Activated CD4-positive, alpha-beta T cell treated with anti-CD3 and anti-CD28 coated beads, Interleukin-2, amount 10 ng/mL, durations not matched to agents 7 days and 5 days (primary cell): ENCODE measurements at regions not wholly inside any gene's neighbourhood (a gene's known extent, or its start where the extent isn't known, plus 50 kb on each side); places are given as distances from the start of the nearest gene placed in this dataset.

Experiments
- CTCF ChIA-PET: fragments of 350-600 bp; sonication (Branson Sonifier 250); formaldehyde crosslinking; loops from one replicate; lab custom pipeline; 2021; ENCODE audit warnings: antibody characterized with exemption; lab: Charles Lee
- POLR2A ChIA-PET: fragments of 350-600 bp; sonication (Branson Sonifier 250); formaldehyde crosslinking; loops from one replicate; lab custom pipeline; 2021; ENCODE audit warnings: antibody characterized with exemption; lab: Charles Lee
- DNase-seq: peaks from one replicate; pipeline ENCODE4 v3.0.0-alpha.2; 2020
- H3K27ac Mint-ChIP-seq: one replicate; pipeline ENCODE4 v1.8.0; 2021; ENCODE audit warnings: mild to moderate bottlenecking, moderate library complexity, mixed read lengths
- H3K27me3 Mint-ChIP-seq: one replicate; pipeline ENCODE4 v1.8.0; 2021; ENCODE audit warnings: mixed read lengths
- H3K36me3 Mint-ChIP-seq: one replicate; pipeline ENCODE4 v1.8.0; 2021; ENCODE audit warnings: low read depth, mixed read lengths
- H3K4me1 Mint-ChIP-seq: one replicate; pipeline ENCODE4 v1.8.0; 2021; ENCODE audit warnings: mixed read lengths
- H3K4me3 Mint-ChIP-seq: one replicate; pipeline ENCODE4 v1.8.0; 2021; ENCODE audit warnings: mild to moderate bottlenecking, moderate library complexity, mixed read lengths
- H3K9me3 Mint-ChIP-seq: one replicate; pipeline ENCODE4 v1.8.0; 2021; ENCODE audit warnings: mixed read lengths

GRCh38 chr18:70493461-70493860 is 204.6 kb downstream of the SOCS6 start:
- Mint-ChIP-seq H3K36me3 (no peaks in the 10 kb centered on the region), H3K9me3 (no peaks in the 10 kb centered on the region), H3K27ac (no peak overlapping the region), H3K4me3 (no peak overlapping the region), H3K27me3 (no peaks in the 10 kb centered on the region), H3K4me1 (no peaks in the 10 kb centered on the region)
- ChIA-PET CTCF (no interaction called here), POLR2A (no interaction called here)
- DNase-seq, result no peak

DNA sequence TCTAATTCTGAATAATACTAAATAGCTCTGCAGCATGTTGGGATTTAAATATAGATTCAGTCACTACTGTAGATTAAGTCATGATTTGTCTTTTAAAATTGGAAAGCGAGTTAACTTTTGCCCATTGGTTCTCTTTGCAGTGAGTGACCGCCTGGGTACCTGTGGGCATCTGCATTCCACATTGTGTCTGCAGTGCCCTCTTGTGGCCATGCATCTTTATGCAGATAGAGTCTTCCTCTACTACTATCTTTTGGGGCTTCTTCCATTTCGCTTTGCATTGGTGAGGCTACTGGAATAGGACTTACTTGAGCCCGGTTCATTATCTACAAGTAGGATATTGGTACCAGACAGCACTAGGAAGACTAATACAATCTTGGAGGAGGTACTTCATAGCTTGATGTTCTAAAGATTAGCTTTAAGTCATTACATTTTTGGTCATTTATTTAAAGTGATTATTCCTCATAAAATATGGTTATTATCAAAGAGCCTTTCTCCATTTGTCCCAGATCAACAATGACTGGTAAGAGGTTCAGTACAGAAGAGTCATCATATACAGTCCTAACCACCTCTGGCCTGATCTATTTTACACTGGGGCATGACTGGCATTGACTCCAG is 203.0 kb downstream of the SOCS6 start:
- CTCF ChIA-PET, result interaction anchor here (0.5 kb wide), 1 partner anchor 557 kb away, joined by 4 read pairs; no protein-coding TSS in a partner anchor
- H3K27ac Mint-ChIP-seq, result no peak overlapping the region
- H3K9me3 Mint-ChIP-seq, result no peaks in the 10 kb centered on the region
- DNase-seq, result peak; percentile 57
- POLR2A ChIA-PET, result no interaction called here
- no peak overlapping the region for H3K4me3 Mint-ChIP-seq
- H3K4me1 Mint-ChIP-seq, result no peaks in the 10 kb centered on the region
- H3K27me3 Mint-ChIP-seq, result no peaks in the 10 kb centered on the region
- H3K36me3 Mint-ChIP-seq, result no peaks in the 10 kb centered on the region

GRCh38 chr18:70489986-70490933 is 201.4 kb downstream of the SOCS6 start:
- Mint-ChIP-seq H3K27me3 (no peaks in the 10 kb centered on the region), H3K4me1 (no peaks in the 10 kb centered on the region), H3K36me3 (no peaks in the 10 kb centered on the region), H3K27ac (no peak overlapping the region), H3K4me3 (no peak overlapping the region), H3K9me3 (no peaks in the 10 kb centered on the region)
- ChIA-PET POLR2A (interaction anchor here (0.6 kb wide), 1 partner anchor 292 kb away, joined by 3 read pairs; no protein-coding TSS in a partner anchor), CTCF (interaction anchor here (1.4 kb wide), 1 partner anchor 15 kb away, joined by 4 read pairs; no protein-coding TSS in a partner anchor)
- peak; percentile 44 for DNase-seq

DNA sequence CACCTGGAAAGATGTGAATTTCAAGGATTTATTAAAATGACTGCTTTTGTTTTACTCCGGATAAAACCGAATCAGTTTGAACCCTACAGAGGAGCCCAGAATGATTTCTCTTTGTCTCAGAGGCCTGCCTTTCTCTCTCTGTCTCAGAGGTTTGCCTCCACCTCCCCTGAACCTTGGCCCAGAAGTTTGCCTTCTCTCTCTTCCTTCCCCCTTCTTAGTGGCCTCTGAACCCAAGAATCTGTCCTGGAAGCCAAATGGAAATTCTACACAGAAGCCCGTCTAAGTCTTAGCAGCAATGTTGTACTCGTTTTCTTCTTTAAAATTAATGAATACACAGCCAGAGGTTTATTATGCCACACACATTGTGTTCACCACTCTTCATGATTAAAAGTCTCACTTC is 200.7 kb downstream of the SOCS6 start:
- no peak for DNase-seq
- H3K36me3 Mint-ChIP-seq, result no peaks in the 10 kb centered on the region
- H3K9me3 Mint-ChIP-seq, result no peaks in the 10 kb centered on the region
- H3K4me1 Mint-ChIP-seq, result no peaks in the 10 kb centered on the region
- H3K27me3 Mint-ChIP-seq, result no peaks in the 10 kb centered on the region
- no peak overlapping the region for H3K27ac Mint-ChIP-seq
- POLR2A ChIA-PET, result no interaction called here
- no peak overlapping the region for H3K4me3 Mint-ChIP-seq
- CTCF ChIA-PET, result no interaction called here

DNA sequence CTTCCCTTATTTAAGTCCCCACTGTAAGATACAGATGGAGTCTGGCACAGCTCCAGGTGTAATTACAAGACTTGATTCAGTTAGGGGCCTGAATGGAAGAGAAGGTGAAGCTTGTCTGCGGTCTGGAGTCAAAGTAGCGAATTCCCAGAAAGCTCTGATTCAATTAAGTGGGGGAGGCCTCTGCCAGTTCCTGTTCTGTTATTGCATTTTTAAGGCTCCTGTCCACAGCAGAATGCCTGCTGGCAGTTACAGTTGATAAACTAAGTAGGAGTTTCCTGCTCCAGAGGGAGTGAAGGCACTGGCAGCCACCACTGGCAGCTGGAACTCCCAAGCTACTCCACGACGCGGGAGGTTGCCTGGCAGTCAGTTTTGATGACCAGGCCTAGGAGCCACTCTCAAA is 181.1 kb downstream of the SOCS6 start:
- DNase-seq, result no peak
- CTCF ChIA-PET, result no interaction called here
- no peaks in the 10 kb centered on the region for H3K27me3 Mint-ChIP-seq

DNA sequence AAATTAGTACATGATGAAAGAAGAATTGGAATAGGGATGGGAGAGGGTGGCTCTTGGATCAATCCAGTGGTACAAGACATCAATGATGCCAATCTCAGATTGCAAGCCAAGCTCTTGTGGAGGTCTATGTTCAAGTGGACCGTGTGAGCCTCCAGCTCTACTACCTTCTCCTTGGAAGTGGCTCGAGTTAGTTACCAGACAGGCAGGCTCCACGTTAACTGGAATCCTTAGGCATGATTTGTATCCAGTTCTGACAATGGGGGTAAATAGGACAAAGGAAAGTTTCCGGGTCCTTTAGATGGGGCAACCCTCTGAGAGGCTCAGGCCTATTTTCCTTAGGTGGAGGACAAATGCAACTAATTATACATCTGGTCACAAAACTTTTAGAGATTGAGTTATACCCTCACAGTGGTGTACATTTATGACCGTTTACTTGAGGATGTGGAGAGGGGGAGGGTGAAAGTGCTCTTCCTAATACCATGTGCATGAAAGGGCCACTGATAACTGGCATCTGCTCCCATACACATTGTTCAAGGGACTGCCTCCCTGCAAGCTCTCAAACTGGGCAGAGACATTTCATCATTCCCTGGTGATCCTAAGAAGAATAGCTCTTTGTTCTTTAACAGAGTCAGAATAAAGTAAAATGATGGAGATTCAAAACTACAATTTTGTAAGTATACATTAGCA is 180.2 kb downstream of the SOCS6 start:
- Mint-ChIP-seq H3K4me3 (no peak overlapping the region), H3K27ac (no peak overlapping the region), H3K9me3 (no peaks in the 10 kb centered on the region), H3K27me3 (peaks cover 7% of the 10 kb centered on the region), H3K36me3 (no peaks in the 10 kb centered on the region), H3K4me1 (peaks cover 4% of the 10 kb centered on the region)
- no peak for DNase-seq
- CTCF ChIA-PET, result no interaction called here
- POLR2A ChIA-PET, result no interaction called here

More for the DNA sequence above, 181.1 kb downstream of the SOCS6 start:
- no peaks in the 10 kb centered on the region for H3K9me3 Mint-ChIP-seq
- no peaks in the 10 kb centered on the region for H3K36me3 Mint-ChIP-seq
- no peak overlapping the region for H3K27ac Mint-ChIP-seq
- POLR2A ChIA-PET, result no interaction called here
- no peaks in the 10 kb centered on the region for H3K4me1 Mint-ChIP-seq
- no peak overlapping the region for H3K4me3 Mint-ChIP-seq

DNA sequence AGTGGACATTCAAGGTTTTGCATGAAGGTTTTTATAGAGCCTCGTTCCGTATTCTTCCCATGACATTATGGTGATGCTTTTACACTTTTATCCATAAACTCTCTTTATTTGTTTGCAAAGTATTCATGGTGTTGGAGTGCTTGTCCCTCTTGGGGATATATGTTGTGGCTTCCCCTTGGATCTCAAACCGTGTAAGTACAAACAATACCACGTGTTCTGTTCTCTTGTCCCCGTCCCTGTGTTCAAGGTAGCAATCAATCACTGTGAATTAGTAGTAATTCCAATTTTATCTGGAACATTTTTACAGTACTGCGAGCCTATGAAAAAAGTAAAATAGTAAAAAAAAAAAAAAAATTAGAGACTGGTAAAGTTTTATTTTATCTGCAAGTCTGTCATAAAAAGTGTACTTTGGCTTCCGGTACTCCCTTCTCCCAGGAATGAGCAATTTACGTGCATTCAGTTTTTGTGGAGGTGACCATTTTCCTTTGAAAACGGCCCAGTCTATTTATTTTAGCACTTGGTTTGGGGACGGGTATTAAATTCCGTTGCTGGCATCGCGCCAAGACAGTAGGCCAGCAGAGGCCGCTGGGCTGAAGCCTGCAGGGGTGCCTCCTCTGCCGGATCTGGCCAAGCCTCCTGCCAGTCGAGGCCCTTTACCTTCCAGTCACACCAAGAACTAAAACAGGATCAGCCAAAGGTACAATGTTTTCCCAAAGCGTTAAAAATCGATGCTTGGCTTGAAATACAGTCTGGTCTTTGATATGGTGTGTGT is 175.7 kb downstream of the SOCS6 start:
- no peak overlapping the region for H3K27ac Mint-ChIP-seq
- ChIA-PET CTCF (no interaction called here), POLR2A (no interaction called here)
- DNase-seq, result peak; percentile 14
- no peaks in the 10 kb centered on the region for H3K9me3 Mint-ChIP-seq
- H3K36me3 Mint-ChIP-seq, result no peaks in the 10 kb centered on the region
- H3K4me3 Mint-ChIP-seq, result peak overlapping the region; percentile 2
- peaks cover 24% of the 10 kb centered on the region for H3K27me3 Mint-ChIP-seq
- H3K4me1 Mint-ChIP-seq, result peaks cover 4% of the 10 kb centered on the region

- POLR2A ChIA-PET, result no interaction called here
- H3K4me3 Mint-ChIP-seq, result no peak overlapping the region
- no peaks in the 10 kb centered on the region for H3K36me3 Mint-ChIP-seq
- CTCF ChIA-PET, result no interaction called here
- no peaks in the 10 kb centered on the region for H3K9me3 Mint-ChIP-seq
- peaks cover 4% of the 10 kb centered on the region for H3K4me1 Mint-ChIP-seq
- no peak for DNase-seq
- no peak overlapping the region for H3K27ac Mint-ChIP-seq
- H3K27me3 Mint-ChIP-seq, result peaks cover 24% of the 10 kb centered on the region
Observed at GRCh38 chr18:70463085-70463484, 174.2 kb downstream of the SOCS6 start.

DNA sequence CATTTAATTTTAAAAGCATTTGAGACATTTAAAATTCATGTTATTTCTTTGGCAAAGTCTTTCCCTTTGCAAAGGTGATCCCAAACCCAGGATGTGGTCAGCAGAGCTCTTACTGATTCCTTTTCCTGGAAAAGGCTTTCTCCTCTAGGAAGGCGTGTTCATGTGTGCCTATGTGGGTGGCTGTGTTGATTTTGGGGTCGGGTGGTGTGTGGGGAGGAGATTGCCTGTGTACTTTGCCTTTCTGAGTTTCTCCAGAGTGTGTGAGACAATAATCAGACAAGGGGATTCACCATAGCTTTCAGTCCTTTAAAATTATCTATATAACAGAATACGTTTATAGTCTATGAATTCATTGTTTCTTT is 173.2 kb downstream of the SOCS6 start:
- Mint-ChIP-seq H3K36me3 (no peaks in the 10 kb centered on the region), H3K27ac (no peak overlapping the region), H3K9me3 (no peaks in the 10 kb centered on the region), H3K4me1 (peaks cover 4% of the 10 kb centered on the region), H3K4me3 (no peak overlapping the region), H3K27me3 (peaks cover 24% of the 10 kb centered on the region)
- ChIA-PET CTCF (no interaction called here), POLR2A (no interaction called here)
- no peak for DNase-seq

DNA sequence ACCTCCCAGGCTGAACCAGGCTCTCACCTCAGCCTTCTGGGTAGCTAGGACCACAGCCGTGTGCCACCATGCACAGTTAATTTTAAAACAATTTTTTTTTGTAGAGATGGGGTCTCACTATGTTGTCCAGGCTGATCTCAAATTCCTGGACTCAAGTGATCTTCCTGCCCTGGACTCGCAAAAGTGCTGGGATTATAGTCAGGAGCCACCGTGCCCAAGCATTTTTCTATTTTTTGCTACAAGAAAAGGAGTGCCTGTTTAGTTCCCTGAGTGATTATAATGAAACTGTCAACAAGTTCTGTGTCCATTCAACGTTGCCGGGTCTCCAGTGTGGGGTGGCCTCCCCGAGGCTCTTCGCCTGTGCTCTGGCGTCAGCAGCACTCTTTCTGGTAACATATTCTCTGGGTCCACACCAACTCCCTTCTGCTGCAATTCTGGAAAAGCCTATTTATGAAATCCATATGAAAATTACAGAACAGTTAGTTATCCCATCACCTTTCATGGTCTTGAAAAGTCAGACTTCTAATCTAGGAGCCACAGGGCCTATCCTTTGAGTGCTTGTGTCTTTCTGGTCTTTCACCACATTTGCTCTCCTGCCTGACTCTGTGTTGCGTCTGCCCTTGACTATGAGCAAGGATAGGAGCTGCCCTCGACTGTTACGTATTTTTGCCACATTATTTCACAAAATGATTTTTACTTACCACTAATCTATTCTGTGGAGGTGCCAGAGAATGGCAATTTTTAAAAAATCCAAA is 172.7 kb downstream of the SOCS6 start:
- H3K4me1 Mint-ChIP-seq, result peaks cover 4% of the 10 kb centered on the region
- POLR2A ChIA-PET, result no interaction called here
- H3K4me3 Mint-ChIP-seq, result no peak overlapping the region
- H3K27ac Mint-ChIP-seq, result no peak overlapping the region
- H3K27me3 Mint-ChIP-seq, result peaks cover 24% of the 10 kb centered on the region
- no peak for DNase-seq
- no peaks in the 10 kb centered on the region for H3K9me3 Mint-ChIP-seq
- H3K36me3 Mint-ChIP-seq, result no peaks in the 10 kb centered on the region
- CTCF ChIA-PET, result no interaction called here

DNA sequence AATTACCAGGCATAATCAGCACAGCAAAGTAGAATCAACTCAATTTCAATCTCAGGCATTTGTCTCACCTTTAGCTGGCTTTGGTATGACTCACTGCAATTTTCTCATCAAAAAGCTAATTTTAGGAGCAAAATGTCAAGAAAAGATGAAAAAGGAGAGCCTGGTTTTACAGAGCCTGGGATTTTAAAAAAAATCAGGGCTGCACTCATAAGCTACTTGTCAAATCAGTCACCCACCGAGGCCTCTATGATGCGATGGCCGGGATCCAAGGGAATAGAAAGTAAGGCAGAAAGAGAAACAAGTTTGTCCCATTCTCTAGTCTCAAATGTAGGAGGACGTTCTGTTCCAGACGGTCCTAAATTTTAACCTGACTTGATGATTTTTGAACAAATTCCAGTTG is 170.9 kb downstream of the SOCS6 start:
- H3K4me3 Mint-ChIP-seq, result no peak overlapping the region
- H3K36me3 Mint-ChIP-seq, result no peaks in the 10 kb centered on the region
- H3K27me3 Mint-ChIP-seq, result peaks cover 23% of the 10 kb centered on the region
- peaks cover 2% of the 10 kb centered on the region for H3K4me1 Mint-ChIP-seq
- ChIA-PET CTCF (no interaction called here), POLR2A (no interaction called here)
- no peak for DNase-seq
- H3K27ac Mint-ChIP-seq, result no peak overlapping the region
- H3K9me3 Mint-ChIP-seq, result no peaks in the 10 kb centered on the region

- CTCF ChIA-PET, result no interaction called here
- POLR2A ChIA-PET, result no interaction called here
Observed at GRCh38 chr18:70459251-70459650, 170.4 kb downstream of the SOCS6 start.

More at GRCh38 chr18:70459251-70459650, 170.4 kb downstream of the SOCS6 start:
- H3K36me3 Mint-ChIP-seq, result no peaks in the 10 kb centered on the region
- no peak overlapping the region for H3K4me3 Mint-ChIP-seq
- H3K4me1 Mint-ChIP-seq, result no peaks in the 10 kb centered on the region
- no peak overlapping the region for H3K27ac Mint-ChIP-seq
- H3K27me3 Mint-ChIP-seq, result peaks cover 19% of the 10 kb centered on the region
- H3K9me3 Mint-ChIP-seq, result no peaks in the 10 kb centered on the region
- no peak for DNase-seq
